ENCODE measurements at regions not wholly inside any gene's neighbourhood (a gene's known extent, or its start where the extent isn't known, plus 50 kb on each side); places are given as distances from the start of the nearest gene placed in this dataset.

GRCh38 chr13:89269737-89270136 is 1598.6 kb downstream of the SLITRK5 start:
- TF ChIP-seq CTCF (IDR thresholded peaks at IDR 0.05; ENCODE audit: unreplicated experiment): no peak
- Mint-ChIP-seq H3K4me1 (ENCODE audit: unreplicated experiment) (no peaks in the 10 kb centered on the region), H3K9me3 (ENCODE audit: unreplicated experiment) (no peaks in the 10 kb centered on the region), H3K4me3 (ENCODE audit: unreplicated experiment) (no peak overlapping the region), H3K36me3 (ENCODE audit: low read depth, unreplicated experiment) (no peaks in the 10 kb centered on the region), H3K27me3 (ENCODE audit: unreplicated experiment) (no peaks in the 10 kb centered on the region), H3K27ac (ENCODE audit: unreplicated experiment) (no peak overlapping the region)
- DNase-seq (ENCODE audit: low spot score): no peak

- Mint-ChIP-seq H3K4me1 (ENCODE audit: unreplicated experiment) (no peaks in the 10 kb centered on the region), H3K4me3 (ENCODE audit: unreplicated experiment) (no peak overlapping the region), H3K27ac (ENCODE audit: unreplicated experiment) (no peak overlapping the region), H3K36me3 (ENCODE audit: low read depth, unreplicated experiment) (no peaks in the 10 kb centered on the region), H3K27me3 (ENCODE audit: unreplicated experiment) (no peaks in the 10 kb centered on the region), H3K9me3 (ENCODE audit: unreplicated experiment) (no peaks in the 10 kb centered on the region)
- DNase-seq (ENCODE audit: low spot score): no peak
- no peak for TF ChIP-seq CTCF (IDR thresholded peaks at IDR 0.05; ENCODE audit: unreplicated experiment)
Observed at GRCh38 chr13:89270736-89271135, 1599.6 kb downstream of the SLITRK5 start.

DNA sequence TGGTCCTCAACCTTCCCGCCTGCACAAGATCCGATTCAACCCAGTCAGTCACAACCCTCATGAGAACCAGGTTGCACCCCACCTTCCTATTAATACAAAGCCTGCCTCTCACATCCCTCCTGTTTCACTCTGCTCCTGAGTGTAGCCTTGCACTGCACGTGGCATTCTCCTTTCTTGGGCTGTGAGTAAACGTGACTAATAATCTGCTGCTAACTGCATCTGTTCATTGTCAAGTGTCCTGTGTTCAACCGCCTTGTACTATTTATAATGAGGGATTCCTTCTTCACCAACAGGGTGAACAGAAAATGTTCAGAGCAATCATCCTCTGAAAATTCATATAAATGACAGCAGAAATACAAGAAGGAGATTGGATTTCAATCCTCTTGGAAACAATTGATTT is 1608.2 kb downstream of the SLITRK5 start:
- Mint-ChIP-seq H3K4me1 (ENCODE audit: unreplicated experiment) (no peaks in the 10 kb centered on the region), H3K27me3 (ENCODE audit: unreplicated experiment) (no peaks in the 10 kb centered on the region), H3K27ac (ENCODE audit: unreplicated experiment) (no peak overlapping the region), H3K36me3 (ENCODE audit: low read depth, unreplicated experiment) (no peaks in the 10 kb centered on the region), H3K9me3 (ENCODE audit: unreplicated experiment) (no peaks in the 10 kb centered on the region), H3K4me3 (ENCODE audit: unreplicated experiment) (no peak overlapping the region)
- no peak for DNase-seq (ENCODE audit: low spot score)
- no peak for TF ChIP-seq CTCF (IDR thresholded peaks at IDR 0.05; ENCODE audit: unreplicated experiment)

DNA sequence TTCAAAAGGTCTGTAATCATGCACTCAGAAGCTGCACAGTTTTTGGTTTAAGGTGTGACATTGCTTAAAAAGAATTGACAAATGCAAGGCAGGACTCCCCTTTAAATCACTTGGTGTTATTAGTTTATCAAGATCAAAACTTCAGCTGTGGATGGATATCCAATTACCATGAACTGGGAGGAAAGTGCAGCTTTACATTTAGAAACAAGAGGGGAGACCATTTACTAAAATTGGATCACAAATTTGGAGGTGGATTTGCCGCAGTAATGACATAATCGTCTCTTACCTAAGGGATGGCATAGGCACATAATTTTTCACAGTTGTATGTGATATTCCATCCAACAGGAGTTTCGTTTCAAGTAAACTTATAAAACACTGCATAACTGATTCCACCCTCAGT is 1610.2 kb downstream of the SLITRK5 start:
- Mint-ChIP-seq H3K36me3 (ENCODE audit: low read depth, unreplicated experiment) (no peaks in the 10 kb centered on the region), H3K4me1 (ENCODE audit: unreplicated experiment) (no peaks in the 10 kb centered on the region), H3K4me3 (ENCODE audit: unreplicated experiment) (no peak overlapping the region), H3K9me3 (ENCODE audit: unreplicated experiment) (no peaks in the 10 kb centered on the region), H3K27me3 (ENCODE audit: unreplicated experiment) (no peaks in the 10 kb centered on the region), H3K27ac (ENCODE audit: unreplicated experiment) (no peak overlapping the region)
- no peak for TF ChIP-seq CTCF (IDR thresholded peaks at IDR 0.05; ENCODE audit: unreplicated experiment)
- no peak for DNase-seq (ENCODE audit: low spot score)

DNA sequence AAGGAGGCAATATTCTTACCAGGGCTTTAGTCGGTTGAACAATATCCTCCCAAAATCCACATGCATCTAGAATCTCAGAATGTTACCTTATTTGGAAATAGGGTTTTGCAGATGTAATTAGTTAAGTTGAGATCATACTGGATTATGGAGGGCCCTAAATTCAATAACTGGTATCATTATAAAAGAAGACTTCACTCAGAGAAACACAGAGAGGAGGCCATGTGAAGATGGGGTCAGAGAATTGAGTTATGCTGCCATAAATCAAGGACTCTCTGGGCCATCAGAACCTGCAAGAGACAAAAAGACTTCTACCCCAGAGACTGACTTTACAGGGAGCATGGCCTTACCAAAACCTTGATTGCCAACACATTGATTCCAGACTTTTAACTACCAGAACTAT is 1611.1 kb downstream of the SLITRK5 start:
- Mint-ChIP-seq H3K9me3 (ENCODE audit: unreplicated experiment) (peaks cover 3% of the 10 kb centered on the region), H3K27ac (ENCODE audit: unreplicated experiment) (no peak overlapping the region), H3K4me1 (ENCODE audit: unreplicated experiment) (no peaks in the 10 kb centered on the region), H3K36me3 (ENCODE audit: low read depth, unreplicated experiment) (no peaks in the 10 kb centered on the region), H3K4me3 (ENCODE audit: unreplicated experiment) (no peak overlapping the region), H3K27me3 (ENCODE audit: unreplicated experiment) (no peaks in the 10 kb centered on the region)
- TF ChIP-seq CTCF (IDR thresholded peaks at IDR 0.05; ENCODE audit: unreplicated experiment): no peak
- no peak for DNase-seq (ENCODE audit: low spot score)
